ENCODE measurements at regions not wholly inside any gene's neighbourhood (a gene's known extent, or its start where the extent isn't known, plus 50 kb on each side); places are given as distances from the start of the nearest gene placed in this dataset.

DNA sequence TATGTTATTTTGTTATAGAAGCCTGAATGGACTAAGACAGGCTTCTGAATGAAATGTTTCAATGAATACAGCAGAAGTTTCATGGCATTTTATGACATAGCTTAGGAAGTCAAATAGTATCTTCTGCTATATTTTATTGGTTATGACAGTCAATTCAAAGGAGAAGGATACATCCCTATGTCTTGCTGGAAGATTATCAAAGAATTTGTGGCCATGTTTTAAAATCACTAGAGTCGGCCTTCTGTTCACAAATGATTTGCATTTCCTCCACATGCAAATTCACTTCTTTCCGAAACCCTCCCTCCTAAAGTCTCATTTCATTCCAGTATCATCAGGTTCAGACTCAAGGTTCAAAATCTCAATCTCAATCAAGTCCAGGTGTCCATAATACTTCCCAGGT is 679.2 kb upstream of the ADAMTS5 start:
- ATAC-seq = no peak
- TF ChIP-seq, protein P1, sequence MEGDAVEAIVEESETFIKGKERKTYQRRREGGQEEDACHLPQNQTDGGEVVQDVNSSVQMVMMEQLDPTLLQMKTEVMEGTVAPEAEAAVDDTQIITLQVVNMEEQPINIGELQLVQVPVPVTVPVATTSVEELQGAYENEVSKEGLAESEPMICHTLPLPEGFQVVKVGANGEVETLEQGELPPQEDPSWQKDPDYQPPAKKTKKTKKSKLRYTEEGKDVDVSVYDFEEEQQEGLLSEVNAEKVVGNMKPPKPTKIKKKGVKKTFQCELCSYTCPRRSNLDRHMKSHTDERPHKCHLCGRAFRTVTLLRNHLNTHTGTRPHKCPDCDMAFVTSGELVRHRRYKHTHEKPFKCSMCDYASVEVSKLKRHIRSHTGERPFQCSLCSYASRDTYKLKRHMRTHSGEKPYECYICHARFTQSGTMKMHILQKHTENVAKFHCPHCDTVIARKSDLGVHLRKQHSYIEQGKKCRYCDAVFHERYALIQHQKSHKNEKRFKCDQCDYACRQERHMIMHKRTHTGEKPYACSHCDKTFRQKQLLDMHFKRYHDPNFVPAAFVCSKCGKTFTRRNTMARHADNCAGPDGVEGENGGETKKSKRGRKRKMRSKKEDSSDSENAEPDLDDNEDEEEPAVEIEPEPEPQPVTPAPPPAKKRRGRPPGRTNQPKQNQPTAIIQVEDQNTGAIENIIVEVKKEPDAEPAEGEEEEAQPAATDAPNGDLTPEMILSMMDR (IDR thresholded peaks at IDR 0.05) = no peak
- TF ChIP-seq POLR2AphosphoS5 (IDR thresholded peaks at IDR 0.05) (no peak), POLR2A (IDR thresholded peaks at IDR 0.05) (no peak), EP300 (IDR thresholded peaks at IDR 0.05) (no peak)
- 93 to 100% methylated on average over 2 of the region's 2 CpGs for WGBS, 2 donors (ENCODE audit: low coverage in 1 of 2)
- no peaks in the 10 kb centered on the region for H3K4me1 ChIP-seq
- H3K27ac ChIP-seq = no peak overlapping the region
- H3K9me3 ChIP-seq = no peaks in the 10 kb centered on the region
- H3K4me3 ChIP-seq = no peak overlapping the region
- H3K36me3 ChIP-seq = no peaks in the 10 kb centered on the region
- H3K27me3 ChIP-seq = no peaks in the 10 kb centered on the region

DNA sequence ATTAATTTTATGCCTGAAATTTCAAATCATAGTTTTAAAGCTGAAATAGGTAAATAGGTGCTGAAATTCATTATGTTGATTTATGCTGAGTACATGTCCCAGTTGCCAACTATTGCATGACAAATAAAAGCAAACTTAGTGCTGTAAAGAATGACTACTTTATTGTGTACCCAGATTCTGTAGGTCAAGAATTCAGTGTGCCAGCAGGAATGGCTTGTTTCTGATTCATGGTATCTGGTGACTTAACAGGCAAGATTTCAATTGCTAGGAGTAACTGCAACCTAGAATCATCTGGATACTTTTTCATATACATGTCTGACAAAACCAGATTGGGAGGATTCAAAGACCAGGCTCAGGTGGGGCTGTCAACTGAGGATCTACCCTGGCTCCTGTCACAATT is 678.4 kb upstream of the ADAMTS5 start:
- Histone ChIP-seq H3K27me3 (no peaks in the 10 kb centered on the region), H3K9me3 (no peaks in the 10 kb centered on the region), H3K4me3 (no peak overlapping the region), H3K4me1 (no peaks in the 10 kb centered on the region), H3K27ac (no peak overlapping the region), H3K36me3 (no peaks in the 10 kb centered on the region)
- TF ChIP-seq EP300 (IDR thresholded peaks at IDR 0.05) (no peak), POLR2AphosphoS5 (IDR thresholded peaks at IDR 0.05) (no peak), POLR2A (IDR thresholded peaks at IDR 0.05) (no peak)
- TF ChIP-seq, protein P1 (IDR thresholded peaks at IDR 0.05) = no peak
- ATAC-seq = no peak

DNA sequence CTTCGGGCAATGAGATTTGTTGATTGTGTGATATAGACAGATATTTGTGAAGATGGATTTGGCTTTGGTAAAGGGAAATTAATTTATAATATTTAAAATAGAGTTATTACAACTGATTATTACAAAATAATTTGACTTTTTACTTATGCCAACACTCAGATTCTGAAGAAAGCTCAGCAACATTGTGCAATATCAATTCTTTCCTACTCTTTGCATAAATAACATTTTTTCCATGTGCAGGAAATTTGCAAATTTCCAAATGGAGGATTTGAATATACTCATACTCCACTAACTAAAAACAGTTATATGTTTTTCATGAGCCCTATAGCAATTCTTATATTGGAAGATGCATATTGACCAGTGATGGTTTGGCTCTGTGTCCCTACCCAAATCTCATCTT is 676.4 kb upstream of the ADAMTS5 start:
- Histone ChIP-seq H3K9me3 (no peaks in the 10 kb centered on the region), H3K36me3 (no peaks in the 10 kb centered on the region), H3K4me1 (no peaks in the 10 kb centered on the region), H3K4me3 (no peak overlapping the region), H3K27ac (no peak overlapping the region), H3K27me3 (no peaks in the 10 kb centered on the region)
- no peak for ATAC-seq
- 85 to 88% methylated on average over 1 of the region's 1 CpG for WGBS, 2 donors (ENCODE audit: low coverage in 1 of 2)
- TF ChIP-seq EP300 (IDR thresholded peaks at IDR 0.05) (no peak), POLR2AphosphoS5 (IDR thresholded peaks at IDR 0.05) (no peak), POLR2A (IDR thresholded peaks at IDR 0.05) (no peak)
- TF ChIP-seq, protein P1 (IDR thresholded peaks at IDR 0.05) = no peak

DNA sequence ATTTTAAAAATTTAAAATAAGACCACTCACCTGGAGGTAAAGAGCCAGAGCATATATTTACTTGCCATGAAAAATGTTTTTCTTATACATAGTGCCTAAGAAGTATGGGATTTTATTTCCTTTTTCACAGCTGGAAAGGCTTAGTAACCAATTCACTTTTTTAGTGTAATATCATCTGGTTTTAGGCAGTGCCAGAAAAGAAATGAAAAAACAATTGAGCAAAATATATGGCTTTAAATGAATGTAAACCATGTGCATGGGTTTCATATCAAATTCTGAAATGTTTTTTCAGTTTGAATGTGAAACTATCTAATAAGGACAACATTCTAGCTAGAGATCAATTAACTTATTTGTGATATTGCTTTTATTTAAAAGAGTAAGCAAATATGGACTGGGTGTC is 672.4 kb upstream of the ADAMTS5 start:
- Histone ChIP-seq H3K36me3 (no peaks in the 10 kb centered on the region), H3K27me3 (no peaks in the 10 kb centered on the region), H3K27ac (no peak overlapping the region), H3K4me3 (no peak overlapping the region), H3K4me1 (no peaks in the 10 kb centered on the region), H3K9me3 (no peaks in the 10 kb centered on the region)
- no peak for ATAC-seq
- TF ChIP-seq, protein P1 (IDR thresholded peaks at IDR 0.05) = no peak
- no peak for TF ChIP-seq POLR2AphosphoS5 (IDR thresholded peaks at IDR 0.05)
- no peak for TF ChIP-seq POLR2A (IDR thresholded peaks at IDR 0.05)
- TF ChIP-seq EP300 (IDR thresholded peaks at IDR 0.05) = no peak

DNA sequence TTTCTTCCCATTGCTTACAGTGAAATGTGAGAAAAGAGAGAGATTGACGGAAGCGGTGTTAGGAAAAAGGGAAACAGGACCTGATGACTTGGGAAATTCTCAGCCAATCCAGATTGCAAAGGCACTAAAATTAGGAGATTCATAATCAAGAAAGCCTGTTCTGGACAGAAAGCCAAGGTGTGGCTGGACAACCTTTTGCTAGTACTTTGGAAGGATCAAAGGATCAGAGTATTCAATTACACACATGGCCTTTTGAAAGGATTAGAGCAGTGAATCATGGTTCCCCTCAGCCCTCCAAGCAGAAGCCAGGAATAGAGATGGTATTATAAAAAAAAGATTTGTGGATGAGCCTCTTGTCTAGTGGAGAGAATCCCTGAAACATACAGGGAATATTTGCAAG is 669.8 kb upstream of the ADAMTS5 start:
- no peak overlapping the region for H3K4me3 ChIP-seq
- H3K4me1 ChIP-seq = no peaks in the 10 kb centered on the region
- H3K27ac ChIP-seq = no peak overlapping the region
- no peaks in the 10 kb centered on the region for H3K9me3 ChIP-seq
- no peaks in the 10 kb centered on the region for H3K36me3 ChIP-seq
- 42 to 50% methylated on average over 2 of the region's 2 CpGs for whole genome bisulfite sequencing, 2 donors (ENCODE audit: low coverage in 1 of 2)
- ATAC-seq = no peak
- TF ChIP-seq POLR2AphosphoS5 (IDR thresholded peaks at IDR 0.05) = no peak
- no peak for TF ChIP-seq POLR2A (IDR thresholded peaks at IDR 0.05)
- TF ChIP-seq EP300 (IDR thresholded peaks at IDR 0.05) = no peak
- TF ChIP-seq, protein P1 (IDR thresholded peaks at IDR 0.05) = no peak
- H3K27me3 ChIP-seq = no peaks in the 10 kb centered on the region
